8988T (cell line): ENCODE measurements at regions not wholly inside any gene's neighbourhood (a gene's known extent, or its start where the extent isn't known, plus 50 kb on each side); places are given as distances from the start of the nearest gene placed in this dataset.

Source experiments
- DNase-seq: peaks from one replicate; pipeline ENCODE4 v3.0.0; 2011

DNA sequence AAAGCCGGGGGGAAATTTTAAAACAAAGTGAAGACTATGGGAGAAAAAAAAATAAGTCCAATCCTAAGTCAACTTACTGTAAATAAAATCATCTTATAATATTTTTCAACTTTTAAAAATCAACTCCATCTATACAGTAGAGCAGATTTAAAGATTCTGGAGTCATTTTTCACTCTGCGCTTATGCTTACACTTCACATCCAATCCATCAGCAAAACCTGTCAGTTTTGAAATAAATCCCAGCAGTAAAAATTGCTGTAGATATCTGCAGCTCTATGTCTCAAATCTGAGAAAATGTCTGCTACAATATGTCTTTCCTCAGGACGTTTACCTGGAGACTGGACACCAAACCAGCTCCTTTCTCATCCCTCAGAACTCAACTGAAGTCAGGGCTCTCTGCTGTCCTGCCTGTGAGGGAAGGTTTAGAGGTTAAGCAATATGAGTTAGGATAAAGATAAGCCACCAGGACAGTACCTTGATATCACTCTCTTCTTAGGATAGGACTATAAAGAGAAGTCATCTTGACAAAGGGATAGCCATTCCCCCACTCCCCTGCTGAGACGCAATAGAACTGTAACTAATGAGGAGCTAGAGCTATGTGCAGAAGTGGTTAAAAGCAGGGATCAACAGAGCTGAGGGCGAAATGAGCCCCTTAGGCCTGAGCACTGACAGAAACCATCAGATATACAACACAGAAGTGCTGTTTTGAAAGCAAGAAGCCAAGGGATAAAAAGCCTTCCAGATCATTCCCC is 254.7 kb upstream of the KLHL1 start:
- DNase-seq = no peak

DNA sequence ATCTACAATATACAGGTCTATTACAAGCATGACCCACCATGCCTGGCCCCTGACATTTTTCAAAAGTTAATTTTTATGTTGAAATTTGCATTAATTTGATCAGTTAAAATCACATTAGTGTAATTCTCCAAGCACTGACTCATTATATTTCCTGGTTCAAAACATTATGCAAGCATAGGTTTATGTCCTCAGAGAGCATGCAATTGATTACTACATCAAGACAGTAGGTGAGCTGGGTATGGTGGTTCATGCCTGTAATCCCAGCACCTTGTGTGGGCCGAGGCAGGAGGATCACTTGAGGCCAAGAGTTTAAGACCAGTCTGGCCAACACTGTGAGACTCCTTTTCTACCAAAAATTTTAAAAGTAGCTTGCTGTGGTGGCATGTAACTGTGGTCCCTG is 248.8 kb upstream of the KLHL1 start:
- DNase-seq = no peak

DNA sequence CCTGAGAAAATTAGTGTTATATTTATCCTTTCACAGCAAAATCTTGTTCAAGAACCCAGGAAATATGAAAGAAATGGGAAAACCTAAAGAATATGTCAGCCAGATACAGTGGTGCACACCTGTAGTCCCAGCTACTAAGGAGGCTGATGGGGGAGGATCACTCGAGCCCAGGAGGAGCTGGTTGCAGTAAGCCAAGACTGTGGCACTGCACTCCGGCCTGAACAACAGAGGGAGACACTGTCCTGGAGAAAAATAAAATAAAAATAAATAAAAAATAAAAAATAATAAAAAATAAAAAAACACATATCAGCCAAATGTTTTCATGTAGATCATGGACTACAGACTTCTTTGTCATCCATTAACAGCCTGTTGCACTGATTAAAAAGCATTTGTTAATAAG is 244.8 kb upstream of the KLHL1 start:
- no peak for DNase-seq

DNA sequence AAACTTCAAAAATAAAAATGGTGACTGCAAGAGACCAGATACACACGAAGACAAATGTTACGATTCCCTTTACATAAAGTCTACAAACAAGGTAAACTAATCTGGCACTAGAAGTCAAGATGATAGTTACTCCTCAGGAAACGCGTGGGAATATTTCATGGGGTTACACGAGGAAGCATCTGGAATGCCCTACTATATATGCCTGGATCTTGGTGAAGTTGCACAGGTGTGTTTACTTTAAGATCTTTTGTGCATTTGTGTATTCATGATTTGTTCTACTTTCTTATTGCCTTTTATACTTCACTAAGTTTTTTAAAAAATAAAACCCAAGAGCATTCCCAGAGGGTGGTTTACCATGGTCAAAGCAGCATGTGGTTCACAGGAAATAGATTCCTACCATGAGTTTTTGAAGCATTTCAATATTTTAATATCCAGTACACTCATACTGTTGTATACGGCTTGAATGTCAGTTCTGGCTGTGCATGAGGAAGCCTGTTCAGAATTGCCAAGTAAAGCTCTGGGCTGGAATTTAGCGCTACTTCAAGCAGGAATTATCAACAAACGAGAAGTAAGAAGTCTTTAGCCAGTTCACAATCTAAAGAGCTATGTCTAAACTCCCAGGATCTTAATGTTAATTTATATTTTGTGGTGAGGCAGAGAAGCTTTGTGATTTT is 239.8 kb upstream of the KLHL1 start:
- DNase-seq = no peak

DNA sequence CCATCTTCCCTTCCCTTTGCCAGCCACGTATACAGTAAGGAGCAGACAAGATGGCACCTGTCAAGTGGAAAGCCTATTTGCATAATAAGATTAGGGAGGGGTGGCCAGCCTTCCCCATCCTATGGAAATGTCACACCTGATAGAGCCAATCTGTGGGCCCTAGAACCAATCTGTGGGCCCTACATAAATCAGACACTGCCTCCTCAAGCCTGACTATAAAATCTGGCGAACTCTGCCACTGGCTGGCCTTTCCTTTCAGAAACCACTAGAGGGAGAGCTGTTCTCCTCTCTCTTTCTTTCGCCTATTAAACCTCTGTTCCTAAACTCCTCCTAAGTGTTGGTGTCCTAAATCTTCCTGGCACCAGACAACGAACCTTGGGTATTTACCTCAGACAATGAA is 231.5 kb upstream of the KLHL1 start:
- DNase-seq = no peak

DNA sequence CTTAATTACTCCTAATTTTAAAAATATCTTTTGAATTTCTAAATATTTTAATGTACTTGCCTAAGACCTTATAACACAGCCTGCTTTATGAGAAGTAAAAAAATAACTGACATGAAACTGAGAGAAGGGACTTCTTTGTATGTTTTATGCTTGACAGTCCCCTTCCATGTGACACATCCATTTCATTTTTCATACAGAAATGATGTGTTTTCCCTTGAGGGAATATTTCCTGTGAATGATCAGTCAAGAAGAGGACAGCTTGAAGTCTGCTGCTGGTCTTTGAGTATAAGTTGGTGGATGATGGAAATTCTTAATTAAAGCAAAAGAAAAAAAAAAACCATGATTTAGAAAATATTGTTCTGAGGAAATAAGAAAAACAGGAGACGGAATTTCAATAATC is 230.4 kb upstream of the KLHL1 start:
- DNase-seq = no peak

DNA sequence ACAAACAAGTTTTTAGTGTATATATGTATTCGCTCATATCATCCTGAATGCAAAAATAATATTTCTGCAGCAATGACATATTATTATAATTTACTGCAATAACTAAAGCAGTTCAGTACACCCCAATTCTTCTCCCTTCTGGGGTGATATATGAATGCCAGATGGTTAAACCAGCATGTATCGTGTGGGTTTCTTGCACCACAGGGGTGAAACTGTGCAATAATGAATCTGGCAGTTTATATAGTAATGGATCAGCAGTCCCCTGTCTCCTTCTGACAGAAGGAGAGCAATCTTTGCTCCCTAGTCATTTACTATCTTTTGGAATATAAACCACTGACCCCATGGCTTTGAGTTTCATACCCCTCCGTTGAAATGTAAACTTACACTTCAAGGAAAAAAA is 228.6 kb upstream of the KLHL1 start:
- DNase-seq = no peak

DNA sequence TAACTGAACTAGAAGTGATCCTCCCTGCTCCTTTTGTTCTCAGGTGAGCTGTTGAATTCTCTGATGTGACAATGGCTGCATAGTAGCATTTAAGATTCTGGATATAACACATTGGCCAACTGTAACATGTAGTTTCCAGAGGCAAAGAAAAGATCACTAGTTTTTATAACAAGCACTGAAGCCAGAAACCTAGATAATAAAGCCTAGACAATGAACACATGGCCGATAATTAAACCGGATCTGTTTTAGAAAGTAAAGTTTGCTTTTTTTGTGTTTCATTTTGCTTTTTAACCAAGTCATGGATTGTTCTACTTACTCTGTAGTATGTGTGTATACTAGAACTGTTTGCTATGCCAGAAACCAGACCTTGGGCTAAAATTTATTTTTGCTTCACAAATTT is 225.5 kb upstream of the KLHL1 start:
- DNase-seq = no peak

DNA sequence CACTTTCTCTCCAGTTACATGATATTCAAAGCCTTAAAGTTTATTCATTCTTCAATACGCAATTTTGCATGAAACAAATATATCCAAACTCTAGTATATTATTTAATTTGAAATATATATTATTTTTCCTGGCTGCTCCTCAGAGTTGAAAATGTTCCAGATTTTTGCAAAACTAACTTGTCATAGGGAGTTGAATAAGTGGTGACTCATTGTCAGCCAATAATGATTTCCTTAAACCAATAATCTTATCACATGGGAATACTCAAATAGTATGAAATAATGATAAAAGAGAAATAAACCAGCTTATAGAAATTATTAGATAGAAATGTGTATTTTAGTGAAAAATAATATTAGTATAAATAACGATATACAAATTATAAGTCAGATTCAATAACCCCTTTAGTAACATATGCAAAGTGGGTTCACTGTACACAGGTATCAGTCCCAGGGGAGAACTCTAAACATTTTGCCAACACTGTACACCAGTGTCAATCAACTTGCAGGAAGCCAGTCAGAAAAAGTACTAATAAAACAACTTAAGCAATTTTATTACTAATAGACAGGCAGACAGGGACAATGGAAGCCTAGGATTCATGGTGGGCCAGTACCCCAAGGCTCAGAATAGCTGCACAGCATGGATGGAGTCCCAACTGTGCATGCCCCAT is 222.6 kb upstream of the KLHL1 start:
- no peak for DNase-seq

DNA sequence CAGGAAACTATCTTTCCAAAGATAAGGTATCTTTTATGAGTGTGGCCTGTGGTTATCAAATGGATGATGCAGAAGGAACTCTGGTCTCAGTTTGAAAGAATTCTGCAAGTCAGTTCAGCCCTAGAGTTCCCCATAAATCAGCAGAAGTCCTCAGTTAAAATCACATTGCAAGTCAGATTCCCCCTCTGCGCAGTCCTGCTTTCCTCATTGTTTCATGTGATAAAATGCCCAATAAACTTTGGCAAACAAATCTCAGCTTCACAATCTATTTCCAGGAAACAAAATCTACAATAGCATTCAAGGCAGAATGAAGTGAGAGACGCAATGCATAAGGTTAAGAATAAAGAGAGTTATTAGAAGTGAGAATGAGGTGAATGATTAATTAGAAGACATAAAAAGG is 216.3 kb upstream of the KLHL1 start:
- no peak for DNase-seq

DNA sequence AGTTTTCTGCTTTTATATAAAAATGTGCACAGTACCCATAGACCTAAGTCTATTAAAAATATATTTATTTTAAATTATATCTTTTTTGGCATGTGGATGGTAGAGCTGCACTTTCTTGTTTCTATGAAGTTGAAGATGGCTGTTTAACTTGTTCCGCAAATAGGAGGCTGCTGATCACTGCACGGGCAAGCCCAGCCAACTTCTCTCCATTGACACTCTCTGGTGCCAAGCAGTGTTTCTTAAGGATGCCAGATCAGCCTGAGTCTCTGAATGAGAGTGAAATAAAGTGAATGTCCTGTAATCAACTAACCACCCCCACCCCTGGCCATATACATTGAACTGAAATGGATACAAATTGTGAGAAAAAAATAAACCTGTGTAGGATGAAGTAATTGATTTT is 202.9 kb upstream of the KLHL1 start:
- DNase-seq = no peak

DNA sequence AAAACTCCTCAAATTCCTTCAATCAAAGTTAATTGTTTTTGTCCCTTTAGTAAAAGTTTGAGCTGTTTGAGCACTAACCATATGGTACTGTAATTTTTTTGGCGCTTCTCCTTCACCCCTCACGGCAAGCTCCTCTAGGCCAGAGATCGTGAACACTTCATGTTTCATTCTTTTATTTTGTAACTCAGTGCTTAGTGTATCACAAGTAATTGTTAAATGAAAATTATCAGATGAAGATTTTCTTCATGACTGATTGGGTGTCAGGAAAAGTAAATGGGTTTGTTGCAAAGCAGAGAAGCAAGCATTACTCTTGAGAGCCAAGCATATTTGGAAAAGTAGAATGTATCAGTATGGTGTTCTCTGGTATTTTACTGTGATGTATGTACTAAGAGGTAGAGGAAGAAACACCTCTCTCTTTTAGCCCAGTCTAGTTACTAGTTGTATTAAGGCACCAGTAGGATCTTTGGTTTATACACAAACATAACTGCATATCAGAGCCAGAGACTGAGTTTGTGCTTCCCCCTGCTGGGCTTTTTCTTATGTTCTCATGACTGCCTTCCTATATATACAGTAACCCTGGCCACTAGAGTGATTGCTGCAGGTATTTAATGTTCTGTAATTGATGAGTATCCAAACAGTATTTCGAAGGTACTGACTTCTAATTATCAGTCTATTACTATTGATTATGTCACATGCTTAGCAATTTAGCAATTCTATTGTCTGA is 202.3 kb upstream of the KLHL1 start:
- DNase-seq = peak; percentile 4

DNA sequence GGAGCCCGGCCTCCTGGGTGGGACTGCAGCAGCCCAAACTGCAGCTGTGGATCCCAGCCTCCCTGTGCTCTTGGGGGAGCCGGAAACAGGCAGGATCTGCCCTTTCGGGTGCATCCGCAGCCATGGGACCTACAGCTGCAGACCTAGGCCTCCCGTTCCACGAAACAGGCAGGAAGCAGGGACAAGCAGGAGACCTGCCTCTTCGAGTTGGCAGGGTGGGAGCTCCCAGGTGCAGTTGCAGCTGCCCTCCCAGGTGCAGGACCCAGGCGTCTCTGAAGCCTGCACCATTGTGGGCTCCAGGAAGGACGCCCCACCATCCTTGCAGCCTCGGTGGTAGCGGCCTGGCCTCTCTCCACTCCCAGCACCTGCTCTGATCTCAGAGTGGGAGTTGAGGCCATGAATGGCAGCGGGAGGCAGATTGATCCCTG is 189.0 kb upstream of the KLHL1 start:
- no peak for DNase-seq

DNA sequence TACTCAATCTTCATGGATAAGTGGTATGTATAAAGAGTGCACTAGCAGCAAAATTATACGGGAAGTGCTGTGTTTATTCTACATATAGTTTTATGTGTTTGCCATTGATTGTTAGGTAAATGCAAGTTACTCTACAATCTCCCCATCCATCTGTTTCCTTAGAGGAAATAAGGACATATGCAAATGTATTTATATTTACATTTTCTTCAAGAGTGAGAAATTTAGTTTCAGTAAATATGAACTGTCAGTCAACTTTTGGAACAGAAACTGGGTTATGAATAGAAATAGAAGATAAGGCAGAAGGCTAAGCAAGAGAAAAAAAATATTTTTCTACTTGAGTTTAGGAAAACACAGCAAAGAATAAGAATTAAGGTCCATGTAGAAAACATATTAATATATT is 176.1 kb upstream of the KLHL1 start:
- no peak for DNase-seq

DNA sequence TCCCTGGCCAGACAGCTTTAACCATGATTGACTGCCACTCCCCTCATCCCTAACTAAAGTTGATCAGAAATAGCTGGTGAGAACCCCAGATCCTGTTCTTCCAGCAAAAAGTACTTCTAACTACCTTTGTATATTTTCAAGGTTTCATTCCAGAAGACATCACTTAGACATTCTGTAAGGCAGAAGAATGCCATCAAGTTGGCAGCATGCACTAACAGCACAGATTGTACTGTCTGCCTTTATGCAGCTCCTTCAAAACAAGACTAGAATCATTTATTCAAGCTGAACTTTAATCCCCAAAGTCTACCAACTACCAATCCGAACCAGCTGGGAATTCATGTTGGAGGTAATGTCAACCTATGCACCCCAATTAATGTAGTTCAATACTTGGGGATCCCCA is 167.6 kb upstream of the KLHL1 start:
- DNase-seq = no peak

DNA sequence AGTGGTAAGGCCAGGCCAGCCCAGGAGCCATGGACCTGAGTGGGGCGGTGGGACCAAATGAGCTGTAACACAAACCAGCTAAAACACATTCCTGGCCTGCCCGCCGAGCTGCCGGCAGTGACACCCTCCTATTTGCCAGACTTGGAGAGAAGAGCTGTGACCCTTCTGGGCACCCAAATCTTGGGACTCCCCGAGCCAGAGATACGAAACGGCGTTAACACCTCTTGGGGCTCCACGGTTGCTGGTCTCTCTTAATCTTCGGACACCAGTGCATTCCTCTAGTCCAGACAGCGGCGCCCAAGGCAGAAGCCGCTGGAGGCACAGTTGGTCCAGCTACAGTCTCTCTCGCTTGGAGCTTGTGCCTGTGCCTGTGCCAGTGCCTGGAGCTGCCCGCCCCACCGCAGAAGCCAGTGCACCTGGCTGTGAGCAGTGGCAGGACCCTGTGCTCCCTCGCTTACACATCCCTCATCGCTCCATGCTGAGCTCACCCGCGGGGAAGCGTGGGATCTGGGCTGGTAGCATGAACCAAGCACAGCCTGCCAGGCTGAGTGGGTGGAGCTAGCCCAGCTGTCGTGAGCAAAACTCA is 147.2 kb upstream of the KLHL1 start:
- no peak for DNase-seq

DNA sequence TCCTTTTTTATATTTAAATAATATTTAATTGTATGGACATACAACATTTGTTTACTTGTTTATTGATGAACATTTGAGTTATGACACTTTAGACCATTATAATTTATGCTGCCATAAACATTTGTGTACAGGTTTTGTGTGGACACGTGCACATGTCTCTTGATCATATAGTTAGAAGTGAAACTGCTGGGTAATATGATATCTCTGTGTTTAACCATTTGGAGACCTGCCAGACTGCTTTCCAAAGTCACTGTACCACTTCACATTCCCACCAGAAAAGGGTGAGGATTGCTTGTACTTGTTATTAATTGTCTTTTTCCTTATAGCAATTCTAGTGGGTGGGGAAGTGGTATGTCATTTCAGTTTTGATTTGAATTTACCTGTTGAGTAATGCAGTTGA is 145.6 kb upstream of the KLHL1 start:
- DNase-seq = no peak

DNA sequence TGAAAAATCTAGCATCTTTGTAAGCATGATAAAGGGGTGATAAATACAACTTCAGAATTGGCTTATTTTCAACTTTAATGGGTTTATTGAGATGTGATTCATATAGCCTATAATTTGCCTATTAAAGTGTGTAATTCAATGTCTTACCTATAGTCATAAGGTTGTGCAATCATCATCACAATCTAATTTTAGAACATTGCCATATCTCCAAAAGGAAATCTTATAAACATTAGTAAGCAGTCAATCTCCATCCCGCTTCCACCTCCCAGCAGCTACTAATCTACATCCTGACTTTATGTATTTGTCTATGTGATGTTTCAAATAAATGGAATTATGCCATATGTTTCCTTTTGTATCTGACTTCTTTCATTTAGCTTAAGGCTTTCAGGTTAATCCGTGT is 145.2 kb upstream of the KLHL1 start:
- DNase-seq = no peak

DNA sequence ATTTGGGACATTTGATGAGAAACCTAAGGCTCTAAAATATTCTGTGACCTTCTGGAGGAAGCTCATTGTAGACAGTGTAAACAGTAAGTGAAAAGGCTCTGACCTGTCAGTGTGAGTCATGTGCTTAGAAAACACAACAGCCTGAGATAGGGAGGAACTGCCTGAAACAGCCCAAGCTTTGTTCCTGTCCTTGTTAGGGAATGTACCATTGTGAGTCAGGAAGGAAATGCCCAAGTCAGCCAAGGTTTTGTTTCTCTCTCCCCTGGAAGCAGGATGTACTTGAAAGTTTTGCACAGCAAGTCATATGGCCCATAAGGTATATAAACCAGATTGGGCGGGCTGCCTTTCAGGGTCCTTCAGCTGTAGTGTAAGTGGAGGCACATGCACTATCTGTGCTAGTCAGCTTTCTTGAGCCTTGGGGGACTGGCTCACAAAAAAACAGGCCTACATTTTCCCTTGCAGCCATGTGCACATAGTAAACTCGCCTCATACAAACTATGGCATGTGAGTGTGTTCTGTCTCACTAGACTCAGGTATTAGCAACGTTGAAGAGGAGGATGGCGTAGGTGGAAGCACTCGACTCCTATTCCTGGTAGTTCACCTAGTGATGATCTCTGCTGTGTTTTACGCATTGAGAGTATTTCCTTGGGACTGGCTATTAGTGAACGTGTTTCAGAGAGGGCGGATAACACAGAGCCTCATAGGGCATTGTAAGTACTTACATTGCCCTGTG is 141.2 kb upstream of the KLHL1 start:
- DNase-seq = peak; percentile 8

DNA sequence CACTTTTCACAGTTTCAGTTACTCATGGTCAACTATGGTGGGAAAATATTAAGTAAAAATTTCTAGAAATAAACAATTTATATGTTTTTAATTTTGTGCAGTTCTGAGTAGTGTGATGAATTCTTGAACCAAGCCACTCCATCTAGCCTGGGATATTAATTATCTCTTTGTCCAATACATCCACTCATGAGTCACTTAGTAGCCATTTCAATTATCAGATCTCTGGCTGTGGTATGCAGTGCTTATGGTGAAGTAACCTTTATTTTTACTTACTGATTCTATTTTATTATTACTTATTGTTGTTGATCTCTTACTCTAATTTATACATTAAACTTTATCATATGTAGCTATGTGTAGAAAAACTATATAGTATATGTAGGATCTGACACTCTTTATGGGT is 128.9 kb upstream of the KLHL1 start:
- DNase-seq = no peak

DNA sequence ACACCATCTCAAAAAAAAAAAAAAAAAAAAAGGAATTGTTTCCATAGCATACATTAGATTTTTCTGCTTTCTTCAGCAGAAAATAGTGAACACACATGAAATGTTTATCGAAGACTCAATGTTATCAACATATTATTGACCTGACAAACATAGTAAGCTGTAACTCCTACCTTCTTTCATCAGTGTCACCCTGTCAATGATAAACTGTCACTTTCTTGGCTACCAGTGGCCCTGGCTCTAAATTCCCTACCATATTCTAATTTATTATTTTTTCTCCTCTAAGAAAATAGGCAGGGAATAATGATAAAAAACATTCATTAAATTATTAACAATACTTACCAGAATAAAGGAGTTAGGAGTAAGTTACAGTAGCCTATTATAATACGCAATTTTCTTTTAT is 127.3 kb upstream of the KLHL1 start:
- no peak for DNase-seq

DNA sequence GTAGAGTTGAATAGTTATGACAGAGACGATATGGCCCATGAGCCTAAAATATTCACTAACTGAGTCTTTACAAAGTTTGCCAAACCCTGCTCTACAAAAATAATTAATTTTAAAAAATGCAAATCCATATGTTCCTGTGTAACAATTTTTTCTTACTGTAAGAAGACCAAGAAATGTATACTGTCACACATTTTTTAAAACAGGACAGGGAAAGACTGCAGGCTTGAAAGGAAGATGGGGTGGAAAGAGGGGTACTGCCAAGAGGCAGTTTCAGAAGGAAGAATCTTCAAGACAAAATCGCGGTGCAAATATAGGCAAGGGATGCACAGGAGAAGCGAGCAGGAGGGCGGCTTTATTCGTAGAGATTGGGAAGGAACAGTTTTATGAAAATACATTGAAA is 115.7 kb upstream of the KLHL1 start:
- DNase-seq = no peak

DNA sequence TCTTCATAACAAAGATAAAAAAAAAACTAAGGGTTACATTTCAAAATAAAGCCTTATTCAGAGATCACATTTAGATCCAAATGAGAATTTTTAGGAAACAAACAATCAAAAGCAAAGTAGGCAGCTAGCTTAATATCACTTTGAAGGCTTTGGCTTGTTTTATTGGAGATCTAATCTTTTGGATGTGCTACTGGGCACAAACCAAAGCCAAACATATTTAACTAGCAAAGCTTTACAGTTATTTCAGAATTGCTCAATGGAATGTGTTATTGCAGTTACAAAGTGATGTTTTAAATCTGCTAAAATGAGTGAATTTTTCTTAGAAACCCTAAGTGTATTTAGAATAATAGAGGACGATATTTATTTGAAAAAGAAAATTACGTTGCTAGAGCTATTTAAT is 114.7 kb upstream of the KLHL1 start:
- no peak for DNase-seq
